Esophagus muscularis mucosa (tissue), 4 donors: ENCODE measurements at regions not wholly inside any gene's neighbourhood (a gene's known extent, or its start where the extent isn't known, plus 50 kb on each side); places are given as distances from the start of the nearest gene placed in this dataset.

Experiments used
- CTCF ChIP-seq, 3 experiments: fragments of 200-600 bp in 2 of 3; fragments of 450-650 bp in 1 of 3; sonication (generic) in 2 of 3; IDR thresholded peaks; one replicate each; pipeline ENCODE4 v1.5.1; 2017 to 2019; ENCODE audit warnings: antibody characterized with exemption in 3 of 3, mild to moderate bottlenecking in 2 of 3, moderate library complexity in 1 of 3
- EP300 ChIP-seq: sonication (generic); formaldehyde crosslinking; IDR thresholded peaks from one replicate; pipeline ENCODE4 v1.6.1; 2017; ENCODE audit warnings: antibody characterized with exemption
- POLR2A ChIP-seq: fragments of 450-650 bp; IDR thresholded peaks from one replicate; pipeline ENCODE4 v1.6.1; 2017; ENCODE audit warnings: antibody characterized with exemption, moderate library complexity, mild to moderate bottlenecking, low read depth
- POLR2AphosphoS5 ChIP-seq, 2 donors: sonication (generic); formaldehyde crosslinking; IDR thresholded peaks; one replicate each; pipeline ENCODE4 v1.6.1; 2017; ENCODE audit warnings: antibody characterized with exemption in 2 of 2

- TF ChIP-seq CTCF (IDR thresholded peaks at IDR 0.05) = no peak
- TF ChIP-seq POLR2A = no peak
- no peak for TF ChIP-seq EP300
- TF ChIP-seq POLR2AphosphoS5 (IDR thresholded peaks at IDR 0.05) = no peak
These were observed 205.3 kb upstream of the CNR1 start for GRCh38 chr6:88371480-88371879.
